ENCODE measurements at regions not wholly inside any gene's neighbourhood (a gene's known extent, or its start where the extent isn't known, plus 50 kb on each side); places are given as distances from the start of the nearest gene placed in this dataset.

GRCh38 chr10:10497245-10497644 lies 520.4 kb upstream of the CELF2 start:
- Histone ChIP-seq H3K4me1 (ENCODE audit: insufficient read depth) (peaks cover 30% of the 10 kb centered on the region), H3K27ac (no peak overlapping the region), H4K20me1 (ENCODE audit: insufficient read depth) (no peaks in the 10 kb centered on the region), H3K79me2 (ENCODE audit: insufficient read depth) (no peaks in the 10 kb centered on the region), H3K9ac (no peak overlapping the region), H3K36me3 (ENCODE audit: low read depth) (no peaks in the 10 kb centered on the region), H3K9me3 (ENCODE audit: low read depth) (no peaks in the 10 kb centered on the region), H3K4me2 (ENCODE audit: unreplicated experiment) (no peak overlapping the region), H3K9me2 (ENCODE audit: insufficient read depth) (no peaks in the 10 kb centered on the region), H3F3A (ENCODE audit: insufficient read depth) (peaks cover 22% of the 10 kb centered on the region), H3K4me3 (no peak overlapping the region), H3K27me3 (replicated peaks; ENCODE audit: insufficient read depth) (no peaks in the 10 kb centered on the region), H2AFZ (no peak overlapping the region)
- WGBS, 2 experiments (ENCODE audit: low coverage in 1 of 2, low lambda C conversion rate in 2 of 2, missing lambda C conversion rate in 2 of 2): 96 to 97% methylated on average over 3 of the region's 3 CpGs
- no peak for TF ChIP-seq EZH2phosphoT487 (IDR thresholded peaks at IDR 0.05; ENCODE audit: insufficient read depth, low read depth)
- TF ChIP-seq EZH2 (IDR thresholded peaks at IDR 0.05; ENCODE audit: insufficient read depth, poor library complexity, severe bottlenecking): no peak
- in situ Hi-C loops (cut with MboI): no loop called here
- no peak for DNase-seq

- H3F3A ChIP-seq (ENCODE audit: insufficient read depth): peaks cover 22% of the 10 kb centered on the region
- no peak overlapping the region for H3K4me2 ChIP-seq (ENCODE audit: unreplicated experiment)
- in situ Hi-C loops (cut with MboI): no loop called here
- H2AFZ ChIP-seq: no peak overlapping the region
- H4K20me1 ChIP-seq (ENCODE audit: insufficient read depth): no peaks in the 10 kb centered on the region
- no peaks in the 10 kb centered on the region for H3K36me3 ChIP-seq (ENCODE audit: low read depth)
- no peak overlapping the region for H3K27ac ChIP-seq
- TF ChIP-seq EZH2 (IDR thresholded peaks at IDR 0.05; ENCODE audit: insufficient read depth, poor library complexity, severe bottlenecking): no peak
- TF ChIP-seq EZH2phosphoT487 (IDR thresholded peaks at IDR 0.05; ENCODE audit: insufficient read depth, low read depth): no peak
- no peaks in the 10 kb centered on the region for H3K79me2 ChIP-seq (ENCODE audit: insufficient read depth)
- no peak overlapping the region for H3K9ac ChIP-seq
- peaks cover 30% of the 10 kb centered on the region for H3K4me1 ChIP-seq (ENCODE audit: insufficient read depth)
- no peaks in the 10 kb centered on the region for H3K9me2 ChIP-seq (ENCODE audit: insufficient read depth)
- 83 to 92% methylated on average over 3 of the region's 3 CpGs for WGBS, 2 experiments (ENCODE audit: low coverage in 1 of 2, low lambda C conversion rate in 2 of 2, missing lambda C conversion rate in 2 of 2)
- H3K4me3 ChIP-seq: no peak overlapping the region
- DNase-seq: peak; percentile 61
- H3K27me3 ChIP-seq (replicated peaks; ENCODE audit: insufficient read depth): no peaks in the 10 kb centered on the region
- no peaks in the 10 kb centered on the region for H3K9me3 ChIP-seq (ENCODE audit: low read depth)
Measured at GRCh38 chr10:10498781-10499180, 518.9 kb upstream of the CELF2 start.

DNA sequence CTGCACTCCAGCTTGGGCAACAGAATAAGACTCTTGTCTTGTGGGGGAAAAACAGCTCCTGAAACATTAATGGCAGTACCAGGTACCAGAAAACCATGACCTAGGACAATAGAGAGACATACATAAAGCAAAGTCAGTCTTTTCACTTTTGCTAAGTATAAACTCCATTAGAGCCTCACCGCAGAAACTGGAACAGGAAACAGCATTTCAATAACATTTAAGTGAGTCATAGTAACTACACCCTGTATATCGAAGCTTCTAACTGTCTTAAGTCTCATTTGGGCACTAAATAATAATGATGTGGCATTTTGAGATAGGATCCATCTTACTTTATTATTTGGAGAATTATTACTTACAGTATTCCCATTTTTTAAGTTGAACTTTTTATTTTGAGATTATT lies 517.8 kb upstream of the CELF2 start:
- no peaks in the 10 kb centered on the region for H3K9me2 ChIP-seq (ENCODE audit: insufficient read depth)
- H3K27ac ChIP-seq: peak overlapping the region; percentile 67
- no peaks in the 10 kb centered on the region for H4K20me1 ChIP-seq (ENCODE audit: insufficient read depth)
- 6 to 12% methylated on average over 2 of the region's 2 CpGs for WGBS, 2 experiments (ENCODE audit: low coverage in 1 of 2, low lambda C conversion rate in 2 of 2, missing lambda C conversion rate in 2 of 2)
- H3K36me3 ChIP-seq (ENCODE audit: low read depth): no peaks in the 10 kb centered on the region
- H3K9me3 ChIP-seq (ENCODE audit: low read depth): no peaks in the 10 kb centered on the region
- no peak overlapping the region for H3K9ac ChIP-seq
- H3F3A ChIP-seq (ENCODE audit: insufficient read depth): peaks cover 22% of the 10 kb centered on the region
- peak; percentile 70 for DNase-seq
- TF ChIP-seq EZH2 (IDR thresholded peaks at IDR 0.05; ENCODE audit: insufficient read depth, poor library complexity, severe bottlenecking) (no peak), EZH2phosphoT487 (IDR thresholded peaks at IDR 0.05; ENCODE audit: insufficient read depth, low read depth) (no peak)
- H3K4me3 ChIP-seq: no peak overlapping the region
- H3K27me3 ChIP-seq (replicated peaks; ENCODE audit: insufficient read depth): no peaks in the 10 kb centered on the region
- H2AFZ ChIP-seq: peak overlapping the region; percentile 51
- H3K79me2 ChIP-seq (ENCODE audit: insufficient read depth): no peaks in the 10 kb centered on the region
- H3K4me2 ChIP-seq (ENCODE audit: unreplicated experiment): peak overlapping the region; percentile 43
- peaks cover 30% of the 10 kb centered on the region for H3K4me1 ChIP-seq (ENCODE audit: insufficient read depth)
- in situ Hi-C loops (cut with MboI): no loop called here

- Histone ChIP-seq H3K9me3 (ENCODE audit: low read depth) (no peaks in the 10 kb centered on the region), H3K27me3 (replicated peaks; ENCODE audit: insufficient read depth) (no peaks in the 10 kb centered on the region), H2AFZ (no peak overlapping the region), H3K9ac (no peak overlapping the region), H3K9me2 (ENCODE audit: insufficient read depth) (no peaks in the 10 kb centered on the region), H3K79me2 (ENCODE audit: insufficient read depth) (no peaks in the 10 kb centered on the region), H3K36me3 (ENCODE audit: low read depth) (no peaks in the 10 kb centered on the region), H3K27ac (peak overlapping the region; percentile 67), H4K20me1 (ENCODE audit: insufficient read depth) (no peaks in the 10 kb centered on the region), H3K4me1 (ENCODE audit: insufficient read depth) (peaks cover 30% of the 10 kb centered on the region), H3K4me3 (no peak overlapping the region), H3K4me2 (ENCODE audit: unreplicated experiment) (no peak overlapping the region), H3F3A (ENCODE audit: insufficient read depth) (peaks cover 22% of the 10 kb centered on the region)
- in situ Hi-C loops (cut with MboI): no loop called here
- TF ChIP-seq EZH2 (IDR thresholded peaks at IDR 0.05; ENCODE audit: insufficient read depth, poor library complexity, severe bottlenecking): no peak
- no peak for TF ChIP-seq EZH2phosphoT487 (IDR thresholded peaks at IDR 0.05; ENCODE audit: insufficient read depth, low read depth)
- WGBS, 2 experiments (ENCODE audit: low coverage in 1 of 2, low lambda C conversion rate in 2 of 2, missing lambda C conversion rate in 2 of 2): 60 to 71% methylated on average over 2 of the region's 2 CpGs
- DNase-seq: peak; percentile 67
Measured at GRCh38 chr10:10500937-10501336, 516.7 kb upstream of the CELF2 start.

DNA sequence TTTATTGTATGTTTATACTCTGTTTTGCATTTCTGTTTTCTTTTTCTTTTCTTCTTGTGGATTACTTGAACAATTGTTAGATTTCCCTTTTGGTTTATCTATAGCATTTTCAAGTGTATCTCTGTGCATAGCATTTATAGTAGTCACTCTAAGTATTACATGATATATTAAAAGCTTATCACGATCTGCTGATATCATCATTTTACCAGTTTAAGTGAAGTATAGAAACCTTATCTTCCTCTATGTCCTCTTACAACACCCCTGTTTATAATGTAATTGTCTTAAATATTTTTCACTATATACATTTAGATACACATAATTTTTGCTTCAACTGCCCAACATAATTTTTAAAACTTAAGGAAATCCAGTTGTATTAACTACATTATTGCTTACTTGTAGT lies 513.9 kb upstream of the CELF2 start:
- DNase-seq: no peak
- Histone ChIP-seq H3K27me3 (replicated peaks; ENCODE audit: insufficient read depth) (no peaks in the 10 kb centered on the region), H3K9me3 (ENCODE audit: low read depth) (no peaks in the 10 kb centered on the region), H3K36me3 (ENCODE audit: low read depth) (no peaks in the 10 kb centered on the region), H3K4me3 (no peak overlapping the region), H3K4me2 (ENCODE audit: unreplicated experiment) (no peak overlapping the region), H2AFZ (no peak overlapping the region), H3K79me2 (ENCODE audit: insufficient read depth) (no peaks in the 10 kb centered on the region), H3K9me2 (ENCODE audit: insufficient read depth) (no peaks in the 10 kb centered on the region), H3F3A (ENCODE audit: insufficient read depth) (peaks cover 22% of the 10 kb centered on the region), H4K20me1 (ENCODE audit: insufficient read depth) (no peaks in the 10 kb centered on the region), H3K27ac (no peak overlapping the region), H3K9ac (no peak overlapping the region), H3K4me1 (ENCODE audit: insufficient read depth) (peaks cover 27% of the 10 kb centered on the region)
- in situ Hi-C loops (cut with MboI): no loop called here
- 29 to 38% methylated on average over 1 of the region's 1 CpG for WGBS, 2 experiments (ENCODE audit: low coverage in 1 of 2, low lambda C conversion rate in 2 of 2, missing lambda C conversion rate in 2 of 2)
- TF ChIP-seq EZH2phosphoT487 (IDR thresholded peaks at IDR 0.05; ENCODE audit: insufficient read depth, low read depth) (no peak), EZH2 (IDR thresholded peaks at IDR 0.05; ENCODE audit: insufficient read depth, poor library complexity, severe bottlenecking) (no peak)
